HG03342 (cell line): ENCODE measurements at regions not wholly inside any gene's neighbourhood (a gene's known extent, or its start where the extent isn't known, plus 50 kb on each side); places are given as distances from the start of the nearest gene placed in this dataset.

Experiments used
- ATAC-seq: cut with Tn5 transposase; IDR thresholded peaks from one replicate; pipeline ENCODE4 v1.9.1; 2021; ENCODE audit warnings: mild to moderate bottlenecking, moderate library complexity; ENCODE audit not compliant: unreplicated experiment

DNA sequence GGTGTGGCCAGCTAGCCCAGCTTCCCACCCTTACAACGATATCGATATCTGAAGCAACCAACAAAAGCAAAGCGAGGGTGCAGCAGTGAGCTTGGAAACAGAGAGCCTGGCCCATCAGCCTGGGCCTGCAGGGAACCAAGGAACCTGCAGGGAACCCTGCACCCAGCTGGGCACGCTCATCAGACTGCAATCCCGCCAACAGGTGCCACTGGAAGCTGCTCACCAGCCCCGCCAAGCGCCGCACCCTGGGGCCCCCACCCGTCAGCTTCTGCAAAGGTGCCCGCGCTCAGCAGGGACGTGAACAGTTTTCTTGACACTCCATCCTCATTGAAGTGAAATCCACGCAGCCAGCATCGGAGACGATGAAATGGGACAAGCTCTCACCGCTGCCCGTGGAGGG is 250.7 kb downstream of the RBFOX3 start:
- ATAC-seq = no peak

DNA sequence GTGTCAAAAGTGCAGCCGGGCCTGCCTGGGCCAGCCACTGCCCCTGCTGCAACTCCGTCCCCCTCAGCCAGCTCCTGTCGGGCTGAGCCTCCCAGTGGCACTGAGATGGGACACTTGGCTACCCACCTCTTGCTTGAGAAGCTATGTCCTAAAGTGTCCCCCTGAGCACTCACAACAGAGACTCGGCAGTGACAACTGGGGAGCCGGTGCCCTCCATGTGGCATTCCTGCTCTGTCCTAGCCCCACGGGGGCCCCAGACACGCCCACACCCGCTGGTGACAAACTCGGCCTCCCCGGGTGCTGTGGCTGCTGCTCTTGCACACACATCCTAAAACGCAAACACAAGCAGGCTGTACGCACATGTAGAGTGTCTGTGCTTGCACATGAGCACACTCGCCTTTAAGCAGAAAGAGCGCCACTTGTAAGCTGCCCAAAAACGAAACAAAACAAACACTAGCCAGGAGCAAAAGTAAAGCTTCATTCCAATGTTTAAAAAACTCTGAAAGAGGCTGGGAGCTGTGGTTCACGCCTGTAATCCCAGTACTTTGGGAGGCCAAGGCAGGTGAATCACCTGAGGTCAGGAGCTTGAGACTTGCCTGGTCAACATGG is 253.9 kb downstream of the RBFOX3 start:
- ATAC-seq = no peak

DNA sequence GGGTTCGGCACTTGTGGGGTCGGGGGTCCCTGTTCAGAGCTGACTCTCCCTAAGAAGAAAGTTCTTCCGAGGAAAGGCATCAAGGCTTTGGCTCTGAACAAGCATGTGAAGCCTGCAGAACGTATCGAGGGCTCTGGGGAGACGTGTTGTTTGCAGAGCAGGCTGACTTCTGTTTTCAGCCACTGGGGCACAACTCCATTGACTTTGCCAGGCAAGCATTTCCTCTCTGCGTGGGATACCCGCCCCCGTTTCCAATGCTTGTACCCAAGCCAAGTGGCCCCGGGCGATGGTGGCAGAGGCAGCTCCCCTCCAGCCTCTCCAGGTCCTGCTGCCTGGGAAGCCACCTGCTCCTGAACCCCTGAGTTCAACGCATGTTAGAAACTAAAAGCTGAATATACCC is 255.7 kb downstream of the RBFOX3 start:
- no peak for ATAC-seq

DNA sequence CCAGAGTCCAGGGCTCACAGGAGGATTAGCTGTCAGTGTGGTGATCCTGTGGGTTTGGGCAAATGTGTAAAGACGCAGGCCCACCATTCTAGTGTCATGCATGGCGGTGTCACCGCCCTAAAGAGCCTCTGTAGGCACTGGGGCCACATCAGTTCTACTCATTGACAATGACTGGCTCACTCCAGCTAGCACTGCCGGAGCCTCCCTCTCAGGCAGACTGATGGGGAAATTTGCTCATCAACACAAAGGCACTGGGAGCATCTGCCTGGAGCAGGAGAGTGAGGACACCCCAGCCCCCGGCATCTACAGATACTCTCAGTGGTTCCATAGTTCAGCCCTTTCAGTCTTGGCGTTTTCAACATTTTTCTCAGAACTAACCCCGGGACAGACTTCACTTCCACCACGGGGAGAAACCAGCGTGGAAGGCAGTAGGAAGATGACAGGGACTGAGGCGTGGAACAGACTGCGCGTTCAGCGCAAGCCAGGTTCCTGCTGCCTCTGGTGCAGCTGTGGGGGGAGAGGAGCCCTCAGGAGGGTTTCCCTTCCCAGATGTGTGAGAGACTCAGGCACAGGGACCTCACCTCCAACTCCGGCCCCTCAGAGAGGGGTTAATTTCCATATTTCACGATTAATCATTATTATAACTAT is 256.6 kb downstream of the RBFOX3 start:
- no peak for ATAC-seq

DNA sequence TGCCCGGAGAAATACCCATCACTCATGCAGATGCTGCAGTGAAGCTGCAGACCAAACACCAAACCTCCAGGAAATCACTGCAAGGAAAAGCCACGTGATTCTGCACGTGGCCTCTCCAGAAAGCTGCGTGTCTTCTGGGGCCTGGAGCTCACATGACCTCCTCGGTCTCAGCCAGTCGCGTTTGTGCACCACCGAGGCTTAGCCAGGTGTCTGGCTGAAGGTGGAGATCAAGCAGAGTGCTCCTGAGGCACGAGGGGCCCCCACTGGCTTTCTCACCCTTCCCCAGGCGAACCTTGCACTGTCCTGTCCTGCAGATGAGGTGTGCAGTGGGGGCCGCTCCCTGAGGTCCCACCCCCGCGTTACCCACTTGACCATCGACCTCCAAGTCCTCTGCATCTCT is 257.3 kb downstream of the RBFOX3 start:
- no peak for ATAC-seq

DNA sequence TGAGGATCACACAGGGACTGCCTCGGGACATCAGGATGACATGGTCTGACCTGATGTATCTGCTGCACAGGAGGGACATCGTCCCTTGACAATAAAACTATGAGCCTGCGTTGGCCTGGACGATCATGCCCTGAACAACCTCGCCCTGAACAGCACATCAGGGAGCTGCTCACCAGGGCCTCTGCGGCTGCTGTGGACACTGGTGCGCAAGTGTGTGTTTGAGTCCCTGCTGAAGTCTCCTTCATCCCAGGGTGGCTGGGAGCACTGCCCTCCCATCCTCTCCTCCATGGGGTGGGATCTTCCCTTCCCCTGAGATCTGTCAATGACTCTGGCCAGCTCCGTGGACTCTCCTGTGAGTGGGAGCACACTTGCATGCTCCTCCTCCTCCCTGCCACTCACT is 257.8 kb downstream of the RBFOX3 start:
- ATAC-seq = no peak

DNA sequence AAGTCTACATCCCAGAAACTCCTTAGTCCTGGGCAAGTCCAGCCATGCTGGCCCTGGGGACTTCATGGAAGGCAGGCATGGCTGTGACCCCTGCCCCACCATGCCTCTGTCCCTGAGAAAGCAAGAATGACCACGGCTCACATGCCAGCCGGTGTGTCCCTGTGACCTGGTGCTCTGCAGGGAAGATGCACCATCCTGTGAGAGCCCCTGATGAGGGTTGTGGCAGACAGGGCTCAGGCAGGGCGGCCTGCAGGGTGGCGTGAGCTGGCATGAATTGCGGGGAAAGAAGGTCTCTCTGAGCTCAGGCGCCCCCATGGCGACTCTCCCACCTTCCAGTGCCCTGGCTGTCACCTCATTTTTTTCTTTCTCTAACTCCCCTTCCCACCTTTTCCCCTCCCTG is 260.3 kb downstream of the RBFOX3 start:
- no peak for ATAC-seq

DNA sequence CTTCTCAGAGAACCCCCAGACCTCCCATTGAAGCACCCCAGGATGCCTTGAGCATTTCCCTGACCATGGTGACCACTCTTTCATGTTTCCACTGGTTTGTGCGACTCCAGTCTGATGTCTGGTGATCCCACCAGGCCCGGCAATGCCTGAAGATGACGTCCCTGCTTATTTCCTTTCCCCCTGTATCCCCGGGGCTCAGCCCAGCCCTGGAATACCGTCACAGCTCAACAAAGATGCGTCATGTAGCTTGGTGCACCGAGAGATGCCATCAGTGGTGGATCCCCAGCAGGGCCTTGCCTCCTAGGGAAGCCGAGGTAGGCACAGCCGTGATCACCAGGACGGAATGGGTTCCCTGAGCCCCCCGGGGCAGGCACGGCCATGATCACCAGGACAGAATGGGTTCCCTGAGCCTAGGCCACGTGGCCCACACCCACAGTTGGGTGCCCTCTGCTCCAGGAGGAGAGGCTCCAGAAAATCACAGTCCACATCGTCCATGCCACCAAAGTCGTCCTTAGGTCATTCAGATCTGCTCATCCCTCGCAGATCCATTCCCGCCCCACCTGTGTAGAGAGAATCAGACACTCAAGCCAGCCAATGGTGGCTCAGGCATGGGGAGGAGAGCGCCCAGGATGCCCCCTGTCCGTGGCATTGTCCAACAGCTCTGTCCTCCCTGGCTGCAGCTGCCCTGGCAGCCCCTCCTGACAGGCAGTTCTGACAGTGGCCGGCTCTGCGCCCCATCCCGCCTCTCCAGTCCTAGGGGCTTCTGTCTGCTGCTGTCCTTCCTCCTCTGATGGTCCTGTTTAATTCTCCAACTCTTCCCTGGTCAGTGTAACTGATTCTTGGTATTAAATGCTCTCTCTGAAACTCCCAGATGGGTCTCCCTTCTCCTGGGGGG is 261.1 kb downstream of the RBFOX3 start:
- no peak for ATAC-seq

DNA sequence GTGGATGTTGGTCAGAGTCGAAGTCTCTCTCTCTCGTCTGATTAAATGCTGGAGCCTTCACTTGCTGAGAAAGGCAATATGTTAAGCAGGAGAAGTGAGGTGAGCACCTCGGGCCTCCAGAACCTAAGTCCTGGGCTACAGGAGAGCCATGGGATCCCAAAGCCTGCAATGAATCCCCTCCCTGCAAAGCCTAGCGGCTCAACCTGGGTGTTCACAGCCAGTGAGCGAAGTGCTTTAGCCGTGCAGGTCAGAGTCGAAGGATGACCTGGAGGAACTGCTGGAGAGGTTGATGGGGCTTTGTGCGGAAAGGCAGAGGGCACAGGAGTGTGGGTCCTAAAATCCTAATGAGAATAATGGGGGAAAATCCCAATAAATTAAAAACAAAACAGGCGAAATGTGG is 267.8 kb downstream of the ENGASE start:
- ATAC-seq = no peak

DNA sequence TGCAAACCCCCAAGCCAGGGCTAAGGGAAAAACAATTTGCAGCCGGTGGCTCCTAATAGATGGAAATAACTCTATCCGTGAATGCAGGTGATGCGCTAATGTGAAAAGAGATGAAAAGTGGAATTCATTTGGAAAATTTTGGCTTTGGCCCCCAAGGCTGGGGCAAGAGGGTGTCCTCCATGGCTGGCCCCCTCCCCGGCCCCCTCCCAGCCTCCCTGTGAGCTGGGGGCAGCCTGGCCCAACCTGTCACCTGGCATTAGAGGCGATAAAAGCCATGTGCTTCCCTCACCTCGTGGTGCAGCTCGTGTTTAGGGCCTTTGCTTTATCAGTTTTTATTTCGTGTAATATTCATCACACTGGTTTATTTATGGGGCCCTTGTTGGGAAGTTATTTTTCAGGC is 267.2 kb downstream of the ENGASE start:
- ATAC-seq = no peak

DNA sequence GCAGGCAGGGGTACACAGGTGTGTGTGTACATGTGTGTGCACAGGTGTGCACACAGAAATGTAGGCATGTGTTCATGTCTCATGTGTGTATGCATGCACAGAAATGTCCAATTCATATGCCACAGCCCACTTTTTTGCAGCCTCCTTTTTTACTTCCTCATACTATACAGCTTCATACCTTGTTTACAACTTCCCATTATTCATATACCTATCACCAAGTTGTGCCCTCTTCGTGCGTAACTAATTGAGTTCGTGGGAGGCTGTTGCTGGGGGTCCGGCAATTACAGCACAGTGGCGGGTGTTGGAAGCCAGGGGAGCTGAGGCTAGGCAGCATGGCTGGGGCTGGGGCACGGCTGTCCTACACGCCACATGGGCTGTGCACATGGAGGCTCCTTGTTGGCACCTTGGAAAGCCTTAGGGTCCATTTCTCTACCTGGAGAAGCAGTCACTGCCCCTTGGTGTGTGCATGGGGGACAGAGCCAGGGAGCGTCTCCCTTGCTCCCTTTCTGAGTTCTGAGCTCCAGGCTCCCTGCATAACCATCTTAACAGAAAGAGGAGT is 266.7 kb downstream of the ENGASE start:
- ATAC-seq = peak; percentile 8

DNA sequence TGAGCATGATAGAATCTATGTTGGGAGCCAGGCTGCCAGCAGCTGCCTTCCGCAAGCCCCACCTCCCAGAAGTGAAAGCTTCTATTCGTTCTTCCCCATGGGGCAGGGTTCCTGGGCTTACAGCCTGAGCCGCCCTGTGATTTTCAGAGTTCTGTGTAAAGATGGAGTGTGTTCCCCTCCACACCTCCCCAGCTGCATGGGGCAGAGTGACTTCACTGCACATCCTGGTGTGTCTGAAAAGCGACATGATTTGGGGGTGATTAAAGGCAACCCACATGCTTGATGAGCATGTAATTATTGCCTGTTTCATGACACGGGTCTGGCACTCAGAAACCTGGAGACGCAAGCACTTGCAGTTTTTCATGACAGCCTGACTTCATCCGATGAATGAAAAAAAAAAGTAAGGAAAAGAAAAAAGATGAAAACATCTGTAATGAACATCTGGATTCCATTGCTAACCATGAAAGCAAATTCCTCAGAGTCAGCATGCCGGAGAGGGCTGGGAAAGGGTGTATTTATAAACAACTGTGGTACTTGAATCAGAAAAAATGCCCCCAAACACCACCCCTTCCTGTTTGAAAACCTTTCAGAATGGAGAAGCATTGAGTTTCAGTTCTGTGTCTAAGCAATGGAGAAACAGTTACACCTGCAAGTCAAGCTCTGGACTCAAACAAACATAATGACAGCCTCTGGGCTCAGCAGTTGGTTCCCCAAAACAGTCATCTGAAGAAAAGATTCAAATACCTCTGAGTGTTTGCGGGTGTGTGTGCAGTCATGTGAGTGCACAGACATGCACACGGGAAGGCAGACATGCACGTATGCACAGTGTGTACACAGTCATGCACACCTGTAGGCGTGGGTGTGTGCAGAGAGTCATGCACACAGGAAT is 266.0 kb downstream of the ENGASE start:
- peak; percentile 77 for ATAC-seq

DNA sequence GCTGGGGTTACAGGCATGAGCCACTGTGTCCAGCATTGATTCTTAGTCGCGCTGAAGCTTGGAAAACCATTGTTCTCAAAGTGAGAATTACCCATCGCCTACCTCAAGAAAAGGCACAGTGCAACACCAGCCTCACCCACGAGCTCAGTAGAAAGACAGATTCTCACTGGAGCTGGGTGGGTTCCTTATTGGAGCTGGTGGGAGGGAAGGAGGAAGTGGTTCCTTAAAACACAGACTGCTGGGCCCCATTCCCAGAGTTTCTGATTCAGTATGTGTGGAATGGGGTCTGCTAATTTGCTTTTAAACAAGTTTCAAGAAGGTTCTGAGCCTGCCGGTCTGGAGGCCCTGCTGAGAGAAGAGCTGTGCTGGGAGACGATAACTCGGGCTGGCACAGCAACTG is 264.7 kb downstream of the ENGASE start:
- no peak for ATAC-seq

DNA sequence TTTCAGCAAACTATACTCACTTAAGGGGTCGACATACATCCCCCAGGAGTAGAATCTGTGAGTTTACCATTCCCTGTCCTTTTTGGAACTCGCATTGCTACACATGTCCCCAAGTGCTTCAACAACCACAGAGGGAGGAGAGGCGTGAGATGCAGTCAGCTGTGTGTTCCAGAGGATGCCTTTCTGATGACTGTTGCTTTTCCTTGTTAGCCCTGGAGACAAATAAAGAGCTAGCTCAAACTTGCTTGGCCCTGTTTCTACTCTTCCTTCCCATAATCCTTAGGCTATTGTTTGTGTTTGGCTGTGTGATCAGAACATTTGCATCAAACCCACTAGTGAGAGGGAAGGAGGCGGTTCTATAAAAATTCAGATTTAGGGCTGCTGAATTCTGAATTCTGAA is 264.0 kb downstream of the ENGASE start:
- no peak for ATAC-seq

DNA sequence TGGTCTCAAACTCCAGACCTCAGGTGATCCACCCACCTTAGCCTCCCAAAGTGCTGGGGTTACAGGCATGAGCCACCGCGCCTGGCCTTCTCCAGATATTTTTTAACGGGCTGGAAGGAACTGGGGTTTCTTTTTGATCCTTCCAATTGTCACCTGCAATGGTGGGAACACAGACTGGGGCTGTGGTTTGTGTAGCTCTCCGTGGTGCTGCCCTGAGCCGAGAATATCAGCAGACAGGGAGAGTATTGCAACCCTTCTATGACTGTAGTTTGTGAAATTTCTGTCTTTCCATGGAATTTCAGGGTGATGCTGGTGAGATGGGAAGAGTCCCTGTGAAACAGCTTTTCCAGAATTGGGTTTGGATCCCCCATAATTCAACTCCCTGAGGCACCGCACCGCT is 263.5 kb downstream of the ENGASE start:
- no peak for ATAC-seq

DNA sequence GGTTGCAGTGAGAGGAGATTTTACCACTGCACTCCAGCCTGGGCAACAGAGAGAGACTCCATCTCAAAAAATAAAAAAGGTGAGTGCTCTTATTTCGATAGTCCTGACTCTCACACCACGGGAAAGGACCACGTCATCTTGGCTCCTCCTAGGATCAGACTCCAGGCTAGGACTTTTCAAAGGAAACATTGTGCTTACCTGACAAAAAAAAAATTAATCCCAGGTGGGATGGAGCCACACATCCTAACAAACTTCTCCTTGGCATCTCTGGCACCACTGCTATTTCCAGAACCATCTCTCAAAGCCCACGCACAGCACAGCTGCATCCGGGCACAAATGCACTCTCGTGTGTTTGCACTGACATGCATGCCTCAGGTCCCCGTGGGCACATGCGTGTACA is 262.4 kb downstream of the ENGASE start:
- no peak for ATAC-seq

DNA sequence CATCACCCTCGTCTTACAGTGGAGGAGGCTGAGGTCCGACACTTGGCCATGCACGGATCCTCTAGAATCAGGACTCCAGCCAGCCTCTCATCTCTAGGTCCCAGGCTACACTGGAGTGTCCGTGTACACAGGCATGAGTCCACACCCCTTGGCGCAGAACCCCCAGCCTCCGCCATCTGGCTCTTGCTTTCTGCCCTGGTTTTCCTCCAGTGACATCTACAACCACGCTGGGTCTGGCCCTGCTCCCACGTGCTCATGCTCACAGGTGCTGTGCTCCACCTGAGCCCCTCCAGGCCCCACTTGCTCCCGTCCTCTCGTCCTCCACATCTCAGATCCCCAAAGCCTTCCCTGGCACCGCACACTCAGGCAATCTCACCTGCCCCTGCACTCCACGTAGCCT is 260.8 kb downstream of the ENGASE start:
- no peak for ATAC-seq

DNA sequence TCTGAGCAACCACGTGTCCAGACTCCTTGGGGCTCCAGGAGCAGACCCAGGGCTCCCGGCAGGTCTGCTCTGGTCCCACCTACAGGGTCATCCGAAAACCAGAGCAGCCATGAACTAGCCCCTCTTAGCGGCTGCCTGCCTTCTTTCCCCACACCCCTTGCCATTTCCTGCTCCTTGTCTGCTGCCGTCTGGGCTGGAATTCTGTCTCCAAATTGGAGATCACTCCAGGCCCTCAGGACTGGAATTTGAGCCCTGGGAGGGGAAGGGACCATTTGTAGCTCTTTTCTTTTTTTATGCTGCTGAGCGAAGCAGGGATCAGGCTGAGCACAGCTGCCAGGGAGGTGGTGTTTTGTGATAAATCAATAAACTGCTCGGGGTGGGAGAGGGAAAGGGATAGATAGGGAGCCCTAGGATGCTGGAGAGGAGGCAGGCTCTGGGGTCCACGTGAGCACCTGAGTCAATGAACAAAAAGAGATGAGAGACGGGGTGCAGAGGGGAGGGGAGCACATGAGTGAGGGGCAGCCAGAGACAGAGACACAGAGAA is 257.5 kb downstream of the ENGASE start:
- no peak for ATAC-seq

DNA sequence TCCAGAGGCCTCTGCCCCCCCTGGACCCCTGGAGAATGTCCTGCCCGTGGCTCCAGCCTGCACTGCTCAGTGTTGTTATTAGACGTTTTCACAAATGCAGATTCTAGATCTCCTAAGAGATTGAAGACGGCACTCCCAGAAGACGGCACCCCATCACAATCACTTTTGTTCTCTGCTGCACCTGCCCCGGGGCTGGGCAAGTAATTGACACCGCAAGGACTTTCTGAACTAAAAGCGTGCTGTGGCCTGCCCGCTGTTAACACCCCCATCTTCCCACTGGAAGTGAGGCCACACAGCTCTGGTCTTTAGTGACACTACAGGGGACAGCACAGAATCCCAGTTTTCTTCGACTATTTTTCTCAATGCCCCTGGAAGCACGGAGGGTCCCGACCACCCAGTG is 256.9 kb downstream of the ENGASE start:
- no peak for ATAC-seq

DNA sequence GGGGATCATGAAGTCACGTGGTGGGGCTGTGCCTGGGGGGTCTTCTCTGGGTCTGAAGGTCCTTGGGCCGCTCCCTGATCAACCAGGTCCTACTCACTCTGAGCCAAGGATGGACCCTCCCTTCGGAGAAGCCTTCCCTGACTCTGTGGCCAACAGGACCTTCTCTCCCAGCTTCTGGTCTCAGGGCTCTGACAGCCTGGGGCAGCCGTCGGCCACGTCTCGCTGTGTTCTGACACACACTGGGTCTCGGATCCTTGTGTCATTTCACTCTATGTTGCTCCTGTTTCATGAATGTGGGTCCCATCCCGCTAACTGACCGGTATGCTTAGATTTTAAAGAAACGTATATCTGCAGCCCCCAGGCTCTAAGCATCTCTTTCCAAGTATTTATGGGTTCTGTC is 256.1 kb downstream of the ENGASE start:
- ATAC-seq = no peak

DNA sequence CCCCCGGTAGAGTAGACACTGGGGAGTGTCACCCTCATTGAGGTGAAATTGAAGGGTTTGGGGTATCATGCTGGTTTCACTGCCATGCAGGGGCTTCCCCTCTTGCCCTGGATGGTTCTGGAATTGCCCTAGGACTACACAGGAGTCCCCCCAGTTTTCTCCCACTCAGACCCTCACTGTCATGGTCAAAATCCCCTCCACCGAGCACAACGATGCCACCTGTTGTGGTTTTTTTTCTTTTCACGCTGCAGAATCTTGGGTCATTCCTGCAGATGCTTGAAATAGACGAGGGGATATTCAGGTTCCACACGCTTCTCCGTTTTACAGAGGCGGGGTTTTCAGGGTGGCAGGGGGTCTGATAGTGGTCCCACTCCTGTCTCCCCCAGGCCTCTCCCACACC is 255.6 kb downstream of the ENGASE start:
- no peak for ATAC-seq
